GM23338 (cell line): ENCODE measurements at regions not wholly inside any gene's neighbourhood (a gene's known extent, or its start where the extent isn't known, plus 50 kb on each side); places are given as distances from the start of the nearest gene placed in this dataset.

ENCODE experiments used
- ATAC-seq: fragments of 200-7000 bp; cut with Tn5 transposase; 3 replicates; pipeline ENCODE4 v1.9.1; 2020
- DNase-seq: peaks from one replicate; pipeline ENCODE4 v3.0.0-alpha.2; 2015; ENCODE audit warnings: low spot score
- H2AFZ ChIP-seq: fragments of 200-600 bp; sonication (generic); 2 replicates; pipeline ENCODE4 v1.8.0; 2016; ENCODE audit warnings: antibody characterized with exemption, mild to moderate bottlenecking, moderate library complexity
- H3F3A ChIP-seq: fragments of 200-600 bp; sonication (generic); replicated peaks from 2 replicates; pipeline ENCODE4 v1.8.0; 2017; ENCODE audit warnings: antibody characterized with exemption, mixed run types, low read depth
- H3K27ac ChIP-seq: fragments of 200-600 bp; sonication (generic); 2 replicates; pipeline ENCODE4 v1.6.1; 2016; ENCODE audit warnings: low read depth
- H3K27me3 ChIP-seq: fragments of 200-600 bp; sonication (generic); 2 replicates; pipeline ENCODE4 v1.8.0; 2016; ENCODE audit warnings: mild to moderate bottlenecking, mixed run types, moderate library complexity; ENCODE audit not compliant: insufficient read depth
- H3K36me3 ChIP-seq: fragments of 200-600 bp; sonication (generic); 2 replicates; pipeline ENCODE4 v1.8.0; 2016; ENCODE audit warnings: mild to moderate bottlenecking; ENCODE audit not compliant: insufficient read depth
- H3K4me1 ChIP-seq: fragments of 200-600 bp; sonication (generic); 2 replicates; pipeline ENCODE4 v1.8.0; 2016; ENCODE audit warnings: mild to moderate bottlenecking, moderate library complexity; ENCODE audit not compliant: insufficient read depth
- H3K4me2 ChIP-seq: fragments of 200-600 bp; sonication (generic); 2 replicates; pipeline ENCODE4 v1.7.1; 2017; ENCODE audit warnings: mixed run types
- H3K4me3 ChIP-seq: fragments of 200-600 bp; sonication (generic); 2 replicates; pipeline ENCODE4 v1.6.1; 2016; ENCODE audit warnings: mixed run types
- H3K79me2 ChIP-seq: fragments of 200-600 bp; sonication (generic); replicated peaks from 2 replicates; pipeline ENCODE4 v1.8.0; 2017; ENCODE audit warnings: mild to moderate bottlenecking; ENCODE audit not compliant: insufficient read depth
- H3K9me2 ChIP-seq: fragments of 200-600 bp; sonication (generic); 2 replicates; pipeline ENCODE4 v1.8.0; 2017; ENCODE audit not compliant: insufficient read depth
- H4K20me1 ChIP-seq: fragments of 200-600 bp; sonication (generic); replicated peaks from 2 replicates; pipeline ENCODE4 v1.8.0; 2017; ENCODE audit warnings: mild to moderate bottlenecking; ENCODE audit not compliant: insufficient read depth
- H3K27ac Mint-ChIP-seq: 2 replicates; pipeline ENCODE4 v1.8.0; 2020; ENCODE audit warnings: inconsistent platforms, mild to moderate bottlenecking, moderate library complexity, mixed read lengths
- H3K27me3 Mint-ChIP-seq: 3 replicates; pipeline ENCODE4 v1.8.0; 2022; ENCODE audit warnings: low read depth, mild to moderate bottlenecking, moderate library complexity, mixed read lengths, inconsistent platforms; ENCODE audit not compliant: insufficient read depth, poor library complexity
- H3K36me3 Mint-ChIP-seq: 3 replicates; pipeline ENCODE4 v1.8.0; 2021; ENCODE audit warnings: low read depth, mild to moderate bottlenecking, inconsistent platforms, moderate library complexity, mixed read lengths
- H3K4me1 Mint-ChIP-seq: 3 replicates; pipeline ENCODE4 v1.8.0; 2020; ENCODE audit warnings: mild to moderate bottlenecking, inconsistent platforms, mixed read lengths
- H3K4me3 Mint-ChIP-seq: 3 replicates; pipeline ENCODE4 v1.8.0; 2021; ENCODE audit warnings: moderate library complexity, mild to moderate bottlenecking, inconsistent platforms, mixed read lengths
- H3K9me3 Mint-ChIP-seq: 3 replicates; pipeline ENCODE4 v1.8.0; 2020; ENCODE audit warnings: moderate library complexity, mild to moderate bottlenecking, inconsistent platforms, mixed read lengths
- CREB1 ChIP-seq: fragments of 250-450 bp; sonication (Bioruptor Pico); IDR thresholded peaks from 2 replicates; pipeline ENCODE4 v1.5.0; 2020; ENCODE audit warnings: low read depth, mild to moderate bottlenecking, moderate library complexity
- CTCF ChIP-seq, 2 experiments: fragments of 200-600 bp in 1 of 2; sonication (generic) in 1 of 2; conservative IDR thresholded peaks; 2 replicates each; pipeline versions ENCODE4 v1.5.1 to v1.6.1; 2016 to 2017; ENCODE audit warnings: antibody characterized with exemption in 2 of 2, low read depth in 2 of 2, mild to moderate bottlenecking in 2 of 2, moderate library complexity in 1 of 2
- ETS1 ChIP-seq: IDR thresholded peaks from 2 replicates; pipeline ENCODE4 v1.6.1; 2016; ENCODE audit warnings: antibody characterized with exemption
- EZH2 ChIP-seq: fragments of 200-600 bp; sonication (generic); IDR thresholded peaks from one replicate; pipeline ENCODE4 v1.8.0; 2017; ENCODE audit warnings: antibody characterized with exemption, mild to moderate bottlenecking, low read depth; ENCODE audit not compliant: unreplicated experiment
- EZH2phosphoT487 ChIP-seq: fragments of 200-600 bp; sonication (generic); IDR thresholded peaks from one replicate; pipeline ENCODE4 v1.8.1; 2018; ENCODE audit warnings: antibody characterized with exemption; ENCODE audit not compliant: unreplicated experiment
- JUNB ChIP-seq: IDR thresholded peaks from one replicate; pipeline ENCODE4 v1.6.1; 2016; ENCODE audit warnings: antibody characterized with exemption; ENCODE audit not compliant: unreplicated experiment
- NANOG ChIP-seq: IDR thresholded peaks from 2 replicates; pipeline ENCODE4 v1.6.1; 2016; ENCODE audit warnings: antibody characterized with exemption, borderline replicate concordance
- STAT1 ChIP-seq: IDR thresholded peaks from one replicate; pipeline ENCODE4 v1.6.1; 2016; ENCODE audit warnings: antibody characterized with exemption; ENCODE audit not compliant: unreplicated experiment
- ZNF114 ChIP-seq: fragments of 250-450 bp; sonication (Bioruptor Pico); IDR thresholded peaks from 2 replicates; pipeline ENCODE4 v1.5.0; 2020; ENCODE audit warnings: mild to moderate bottlenecking, moderate library complexity
- ZNF331 ChIP-seq: fragments of 250-450 bp; sonication (Bioruptor Pico); IDR thresholded peaks from 2 replicates; pipeline ENCODE4 v1.5.0; 2020; ENCODE audit warnings: low read depth, mild to moderate bottlenecking, moderate library complexity
- TF ChIP-seq, protein P1 (sequence below): fragments of 250-450 bp; sonication (Bioruptor Pico); IDR thresholded peaks from 2 replicates; pipeline ENCODE4 v1.5.0; 2020; ENCODE audit warnings: mild to moderate bottlenecking, moderate library complexity
- TF ChIP-seq, protein P2 (sequence below): IDR thresholded peaks from one replicate; pipeline ENCODE4 v1.6.1; 2018; ENCODE audit warnings: antibody characterized with exemption; ENCODE audit not compliant: unreplicated experiment

DNA sequence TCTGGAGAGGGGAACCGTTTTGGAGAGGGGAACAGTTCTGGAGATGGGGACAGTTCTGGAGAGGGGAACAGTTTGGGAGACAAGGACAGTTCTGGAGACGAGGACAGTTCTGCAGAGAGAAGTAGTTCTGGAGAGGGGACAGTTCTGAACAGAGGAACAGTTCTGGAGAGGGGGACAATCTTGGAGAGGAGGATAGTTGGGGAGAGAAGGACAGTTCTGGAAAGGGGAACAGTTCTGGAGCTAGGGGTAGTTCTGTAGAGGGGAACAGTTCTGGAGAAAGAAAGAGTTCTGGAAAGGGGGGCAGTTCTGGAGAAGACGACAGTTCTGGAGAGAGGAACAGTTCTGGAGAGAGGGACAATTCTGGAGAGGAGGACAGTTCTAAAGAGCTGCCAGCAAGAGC is 745.9 kb downstream of the GALR1 start:
- Histone ChIP-seq H3K9me2 (no peaks in the 10 kb centered on the region), H3F3A (no peaks in the 10 kb centered on the region), H3K4me2 (no peak overlapping the region), H3K4me1 (no peaks in the 10 kb centered on the region), H3K27me3 (no peaks in the 10 kb centered on the region), H4K20me1 (no peaks in the 10 kb centered on the region), H3K27ac (no peak overlapping the region), H3K4me3 (no peak overlapping the region), H3K79me2 (no peaks in the 10 kb centered on the region), H2AFZ (no peak overlapping the region), H3K36me3 (no peaks in the 10 kb centered on the region)
- DNase-seq (no peak), ATAC-seq (no peak)
- Mint-ChIP-seq H3K4me3 (no peak overlapping the region), H3K27me3 (peaks cover 3% of the 10 kb centered on the region), H3K27ac (no peak overlapping the region), H3K4me1 (no peaks in the 10 kb centered on the region), H3K9me3 (peaks cover 91% of the 10 kb centered on the region), H3K36me3 (peaks cover 33% of the 10 kb centered on the region)
- TF ChIP-seq ZNF331 (no peak), EZH2 (no peak), CREB1 (no peak), JUNB (no peak), ETS1 (no peak), CTCF (conservative IDR thresholded peaks at IDR 0.05; ENCODE audit: low read depth in 2 of 2) (no peak), ZNF114 (CRISPR knock-in tag) (no peak), NANOG (no peak), EZH2phosphoT487 (no peak), STAT1 (no peak)
- TF ChIP-seq, protein P1, sequence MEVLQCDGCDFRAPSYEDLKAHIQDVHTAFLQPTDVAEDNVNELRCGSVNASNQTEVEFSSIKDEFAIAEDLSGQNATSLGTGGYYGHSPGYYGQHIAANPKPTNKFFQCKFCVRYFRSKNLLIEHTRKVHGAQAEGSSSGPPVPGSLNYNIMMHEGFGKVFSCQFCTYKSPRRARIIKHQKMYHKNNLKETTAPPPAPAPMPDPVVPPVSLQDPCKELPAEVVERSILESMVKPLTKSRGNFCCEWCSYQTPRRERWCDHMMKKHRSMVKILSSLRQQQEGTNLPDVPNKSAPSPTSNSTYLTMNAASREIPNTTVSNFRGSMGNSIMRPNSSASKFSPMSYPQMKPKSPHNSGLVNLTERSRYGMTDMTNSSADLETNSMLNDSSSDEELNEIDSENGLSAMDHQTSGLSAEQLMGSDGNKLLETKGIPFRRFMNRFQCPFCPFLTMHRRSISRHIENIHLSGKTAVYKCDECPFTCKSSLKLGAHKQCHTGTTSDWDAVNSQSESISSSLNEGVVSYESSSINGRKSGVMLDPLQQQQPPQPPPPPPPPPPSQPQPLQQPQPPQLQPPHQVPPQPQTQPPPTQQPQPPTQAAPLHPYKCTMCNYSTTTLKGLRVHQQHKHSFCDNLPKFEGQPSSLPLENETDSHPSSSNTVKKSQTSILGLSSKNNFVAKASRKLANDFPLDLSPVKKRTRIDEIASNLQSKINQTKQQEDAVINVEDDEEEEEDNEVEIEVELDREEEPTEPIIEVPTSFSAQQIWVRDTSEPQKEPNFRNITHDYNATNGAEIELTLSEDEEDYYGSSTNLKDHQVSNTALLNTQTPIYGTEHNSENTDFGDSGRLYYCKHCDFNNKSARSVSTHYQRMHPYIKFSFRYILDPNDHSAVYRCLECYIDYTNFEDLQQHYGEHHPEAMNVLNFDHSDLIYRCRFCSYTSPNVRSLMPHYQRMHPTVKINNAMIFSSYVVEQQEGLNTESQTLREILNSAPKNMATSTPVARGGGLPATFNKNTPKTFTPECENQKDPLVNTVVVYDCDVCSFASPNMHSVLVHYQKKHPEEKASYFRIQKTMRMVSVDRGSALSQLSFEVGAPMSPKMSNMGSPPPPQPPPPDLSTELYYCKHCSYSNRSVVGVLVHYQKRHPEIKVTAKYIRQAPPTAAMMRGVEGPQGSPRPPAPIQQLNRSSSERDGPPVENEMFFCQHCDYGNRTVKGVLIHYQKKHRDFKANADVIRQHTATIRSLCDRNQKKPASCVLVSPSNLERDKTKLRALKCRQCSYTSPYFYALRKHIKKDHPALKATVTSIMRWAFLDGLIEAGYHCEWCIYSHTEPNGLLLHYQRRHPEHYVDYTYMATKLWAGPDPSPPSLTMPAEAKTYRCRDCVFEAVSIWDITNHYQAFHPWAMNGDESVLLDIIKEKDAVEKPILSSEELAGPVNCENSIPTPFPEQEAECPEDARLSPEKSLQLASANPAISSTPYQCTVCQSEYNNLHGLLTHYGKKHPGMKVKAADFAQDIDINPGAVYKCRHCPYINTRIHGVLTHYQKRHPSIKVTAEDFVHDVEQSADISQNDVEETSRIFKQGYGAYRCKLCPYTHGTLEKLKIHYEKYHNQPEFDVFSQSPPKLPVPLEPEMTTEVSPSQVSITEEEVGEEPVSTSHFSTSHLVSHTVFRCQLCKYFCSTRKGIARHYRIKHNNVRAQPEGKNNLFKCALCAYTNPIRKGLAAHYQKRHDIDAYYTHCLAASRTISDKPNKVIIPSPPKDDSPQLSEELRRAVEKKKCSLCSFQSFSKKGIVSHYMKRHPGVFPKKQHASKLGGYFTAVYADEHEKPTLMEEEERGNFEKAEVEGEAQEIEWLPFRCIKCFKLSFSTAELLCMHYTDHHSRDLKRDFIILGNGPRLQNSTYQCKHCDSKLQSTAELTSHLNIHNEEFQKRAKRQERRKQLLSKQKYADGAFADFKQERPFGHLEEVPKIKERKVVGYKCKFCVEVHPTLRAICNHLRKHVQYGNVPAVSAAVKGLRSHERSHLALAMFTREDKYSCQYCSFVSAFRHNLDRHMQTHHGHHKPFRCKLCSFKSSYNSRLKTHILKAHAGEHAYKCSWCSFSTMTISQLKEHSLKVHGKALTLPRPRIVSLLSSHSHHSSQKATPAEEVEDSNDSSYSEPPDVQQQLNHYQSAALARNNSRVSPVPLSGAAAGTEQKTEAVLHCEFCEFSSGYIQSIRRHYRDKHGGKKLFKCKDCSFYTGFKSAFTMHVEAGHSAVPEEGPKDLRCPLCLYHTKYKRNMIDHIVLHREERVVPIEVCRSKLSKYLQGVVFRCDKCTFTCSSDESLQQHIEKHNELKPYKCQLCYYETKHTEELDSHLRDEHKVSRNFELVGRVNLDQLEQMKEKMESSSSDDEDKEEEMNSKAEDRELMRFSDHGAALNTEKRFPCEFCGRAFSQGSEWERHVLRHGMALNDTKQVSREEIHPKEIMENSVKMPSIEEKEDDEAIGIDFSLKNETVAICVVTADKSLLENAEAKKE, result no peak
- TF ChIP-seq, protein P2, sequence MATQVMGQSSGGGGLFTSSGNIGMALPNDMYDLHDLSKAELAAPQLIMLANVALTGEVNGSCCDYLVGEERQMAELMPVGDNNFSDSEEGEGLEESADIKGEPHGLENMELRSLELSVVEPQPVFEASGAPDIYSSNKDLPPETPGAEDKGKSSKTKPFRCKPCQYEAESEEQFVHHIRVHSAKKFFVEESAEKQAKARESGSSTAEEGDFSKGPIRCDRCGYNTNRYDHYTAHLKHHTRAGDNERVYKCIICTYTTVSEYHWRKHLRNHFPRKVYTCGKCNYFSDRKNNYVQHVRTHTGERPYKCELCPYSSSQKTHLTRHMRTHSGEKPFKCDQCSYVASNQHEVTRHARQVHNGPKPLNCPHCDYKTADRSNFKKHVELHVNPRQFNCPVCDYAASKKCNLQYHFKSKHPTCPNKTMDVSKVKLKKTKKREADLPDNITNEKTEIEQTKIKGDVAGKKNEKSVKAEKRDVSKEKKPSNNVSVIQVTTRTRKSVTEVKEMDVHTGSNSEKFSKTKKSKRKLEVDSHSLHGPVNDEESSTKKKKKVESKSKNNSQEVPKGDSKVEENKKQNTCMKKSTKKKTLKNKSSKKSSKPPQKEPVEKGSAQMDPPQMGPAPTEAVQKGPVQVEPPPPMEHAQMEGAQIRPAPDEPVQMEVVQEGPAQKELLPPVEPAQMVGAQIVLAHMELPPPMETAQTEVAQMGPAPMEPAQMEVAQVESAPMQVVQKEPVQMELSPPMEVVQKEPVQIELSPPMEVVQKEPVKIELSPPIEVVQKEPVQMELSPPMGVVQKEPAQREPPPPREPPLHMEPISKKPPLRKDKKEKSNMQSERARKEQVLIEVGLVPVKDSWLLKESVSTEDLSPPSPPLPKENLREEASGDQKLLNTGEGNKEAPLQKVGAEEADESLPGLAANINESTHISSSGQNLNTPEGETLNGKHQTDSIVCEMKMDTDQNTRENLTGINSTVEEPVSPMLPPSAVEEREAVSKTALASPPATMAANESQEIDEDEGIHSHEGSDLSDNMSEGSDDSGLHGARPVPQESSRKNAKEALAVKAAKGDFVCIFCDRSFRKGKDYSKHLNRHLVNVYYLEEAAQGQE, result no peak
